ENCODE measurements at regions not wholly inside any gene's neighbourhood (a gene's known extent, or its start where the extent isn't known, plus 50 kb on each side); places are given as distances from the start of the nearest gene placed in this dataset.
"Not testable (repeated sequence)": the region's sequence is repeated elsewhere in the genome, so short reads cannot be mapped to it uniquely, and the experiment has no call there.

GRCh38 chr2:145897151-145897550 lies 1377.2 kb upstream of the ZEB2 start:
- H3K4me3 ChIP-seq (ENCODE audit: low read depth, low read length), result no peak overlapping the region
- TF ChIP-seq CTCF (IDR thresholded peaks at IDR 0.05; ENCODE audit: insufficient read depth, low read depth, low read length), result no peak
- no peak for DNase-seq (ENCODE audit: low read depth)

GRCh38 chr2:145887915-145888314 lies 1368.0 kb upstream of the ZEB2 start:
- no peak overlapping the region for H3K4me3 ChIP-seq (ENCODE audit: low read depth, low read length)
- TF ChIP-seq CTCF (IDR thresholded peaks at IDR 0.05; ENCODE audit: insufficient read depth, low read depth, low read length), result no peak
- DNase-seq (ENCODE audit: low read depth), result no peak

- H3K4me3 ChIP-seq (ENCODE audit: low read depth, low read length); DNase-seq (ENCODE audit: low read depth): not testable (repeated sequence)
Measured at GRCh38 chr2:145880997-145881396, 1361.1 kb upstream of the ZEB2 start.

- no peak for DNase-seq (ENCODE audit: low read depth)
- TF ChIP-seq CTCF (IDR thresholded peaks at IDR 0.05; ENCODE audit: insufficient read depth, low read depth, low read length), result no peak
- no peak overlapping the region for H3K4me3 ChIP-seq (ENCODE audit: low read depth, low read length)
Measured at GRCh38 chr2:145875016-145875415, 1355.1 kb upstream of the ZEB2 start.

- TF ChIP-seq CTCF (IDR thresholded peaks at IDR 0.05; ENCODE audit: insufficient read depth, low read depth, low read length), result no peak
- H3K4me3 ChIP-seq (ENCODE audit: low read depth, low read length), result no peak overlapping the region
- peak; percentile 8 for DNase-seq (ENCODE audit: low read depth)
Measured at GRCh38 chr2:145874466-145874865, 1354.5 kb upstream of the ZEB2 start.

GRCh38 chr2:145864501-145864900 lies 1344.6 kb upstream of the ZEB2 start:
- TF ChIP-seq CTCF (IDR thresholded peaks at IDR 0.05; ENCODE audit: insufficient read depth, low read depth, low read length), result no peak
- H3K4me3 ChIP-seq (ENCODE audit: low read depth, low read length), result no peak overlapping the region
- no peak for DNase-seq (ENCODE audit: low read depth)

GRCh38 chr2:145861940-145862339 lies 1342.0 kb upstream of the ZEB2 start:
- DNase-seq (ENCODE audit: low read depth), result no peak
- no peak for TF ChIP-seq CTCF (IDR thresholded peaks at IDR 0.05; ENCODE audit: insufficient read depth, low read depth, low read length)
- H3K4me3 ChIP-seq (ENCODE audit: low read depth, low read length), result no peak overlapping the region
